ENCODE measurements at regions not wholly inside any gene's neighbourhood (a gene's known extent, or its start where the extent isn't known, plus 50 kb on each side); places are given as distances from the start of the nearest gene placed in this dataset.

GRCh38 chr7:79820387-79820786 lies 314.2 kb upstream of the GNAI1 start:
- H3K9me3 ChIP-seq (ENCODE audit: control insufficient read depth in 2 of 2, insufficient read depth in 1 of 2, low read depth in 1 of 2, low read length in 1 of 2): no peaks in the 10 kb centered on the region
- H3K4me1 ChIP-seq (ENCODE audit: control insufficient read depth in 2 of 2, insufficient read depth in 2 of 2, low read length in 1 of 2): no peaks in the 10 kb centered on the region
- no peak overlapping the region for H3K27ac ChIP-seq (ENCODE audit: low read depth in 2 of 2, low read length in 1 of 2)
- no peaks in the 10 kb centered on the region for H3K36me3 ChIP-seq (ENCODE audit: control insufficient read depth in 2 of 2, insufficient read depth in 2 of 2, low read length in 1 of 2)
- no peaks in the 10 kb centered on the region for H3K27me3 ChIP-seq (ENCODE audit: control insufficient read depth in 1 of 2, insufficient read depth in 2 of 2, low read length in 2 of 2)
- WGBS, 2 donors: 17 to 22% methylated on average over 6 of the region's 6 CpGs
- no peak overlapping the region for H3K4me3 ChIP-seq (ENCODE audit: low read depth in 1 of 2, low read length in 2 of 2)

- 60 to 73% methylated on average over 2 of the region's 2 CpGs for WGBS, 2 donors
- no peaks in the 10 kb centered on the region for H3K4me1 ChIP-seq (ENCODE audit: control insufficient read depth in 2 of 2, insufficient read depth in 2 of 2, low read length in 1 of 2)
Observed at GRCh38 chr7:79810916-79811315, 323.7 kb upstream of the GNAI1 start.

GRCh38 chr7:79806161-79806734 lies 328.4 kb upstream of the GNAI1 start:
- no peaks in the 10 kb centered on the region for H3K27me3 ChIP-seq (ENCODE audit: control insufficient read depth in 1 of 2, insufficient read depth in 2 of 2, low read length in 2 of 2)
- no peaks in the 10 kb centered on the region for H3K36me3 ChIP-seq (ENCODE audit: control insufficient read depth in 2 of 2, insufficient read depth in 2 of 2, low read length in 1 of 2)
- 36 to 38% methylated on average over 6 of the region's 6 CpGs for WGBS, 2 donors
- H3K9me3 ChIP-seq (ENCODE audit: control insufficient read depth in 2 of 2, insufficient read depth in 1 of 2, low read depth in 1 of 2, low read length in 1 of 2): no peaks in the 10 kb centered on the region
- H3K4me1 ChIP-seq (ENCODE audit: control insufficient read depth in 2 of 2, insufficient read depth in 2 of 2, low read length in 1 of 2): no peaks in the 10 kb centered on the region
- H3K27ac ChIP-seq (ENCODE audit: low read depth in 2 of 2, low read length in 1 of 2): no peak overlapping the region
- H3K4me3 ChIP-seq (ENCODE audit: low read depth in 1 of 2, low read length in 2 of 2): no peak overlapping the region

More at GRCh38 chr7:79810916-79811315, 323.7 kb upstream of the GNAI1 start:
- no peak overlapping the region for H3K4me3 ChIP-seq (ENCODE audit: low read depth in 1 of 2, low read length in 2 of 2)
- no peaks in the 10 kb centered on the region for H3K27me3 ChIP-seq (ENCODE audit: control insufficient read depth in 1 of 2, insufficient read depth in 2 of 2, low read length in 2 of 2)
- no peaks in the 10 kb centered on the region for H3K36me3 ChIP-seq (ENCODE audit: control insufficient read depth in 2 of 2, insufficient read depth in 2 of 2, low read length in 1 of 2)
- no peak overlapping the region for H3K27ac ChIP-seq (ENCODE audit: low read depth in 2 of 2, low read length in 1 of 2)
- no peaks in the 10 kb centered on the region for H3K9me3 ChIP-seq (ENCODE audit: control insufficient read depth in 2 of 2, insufficient read depth in 1 of 2, low read depth in 1 of 2, low read length in 1 of 2)

GRCh38 chr7:79790656-79791262 lies 337.3 kb upstream of the MAGI2 start:
- Histone ChIP-seq H3K4me3 (ENCODE audit: low read depth in 1 of 2, low read length in 2 of 2) (no peak overlapping the region), H3K9me3 (ENCODE audit: control insufficient read depth in 2 of 2, insufficient read depth in 1 of 2, low read depth in 1 of 2, low read length in 1 of 2) (no peaks in the 10 kb centered on the region), H3K36me3 (ENCODE audit: control insufficient read depth in 2 of 2, insufficient read depth in 2 of 2, low read length in 1 of 2) (no peaks in the 10 kb centered on the region), H3K27ac (ENCODE audit: low read depth in 2 of 2, low read length in 1 of 2) (no peak overlapping the region), H3K4me1 (ENCODE audit: control insufficient read depth in 2 of 2, insufficient read depth in 2 of 2, low read length in 1 of 2) (no peaks in the 10 kb centered on the region), H3K27me3 (ENCODE audit: control insufficient read depth in 1 of 2, insufficient read depth in 2 of 2, low read length in 2 of 2) (no peaks in the 10 kb centered on the region)
- WGBS, 2 donors: 32 to 38% methylated on average over 6 of the region's 6 CpGs

GRCh38 chr7:79789584-79790345 lies 336.3 kb upstream of the MAGI2 start:
- H3K36me3 ChIP-seq (ENCODE audit: control insufficient read depth in 2 of 2, insufficient read depth in 2 of 2, low read length in 1 of 2): no peaks in the 10 kb centered on the region
- H3K27ac ChIP-seq (ENCODE audit: low read depth in 2 of 2, low read length in 1 of 2): no peak overlapping the region
- H3K4me1 ChIP-seq (ENCODE audit: control insufficient read depth in 2 of 2, insufficient read depth in 2 of 2, low read length in 1 of 2): no peaks in the 10 kb centered on the region
- no peak overlapping the region for H3K4me3 ChIP-seq (ENCODE audit: low read depth in 1 of 2, low read length in 2 of 2)
- no peaks in the 10 kb centered on the region for H3K27me3 ChIP-seq (ENCODE audit: control insufficient read depth in 1 of 2, insufficient read depth in 2 of 2, low read length in 2 of 2)
- no peaks in the 10 kb centered on the region for H3K9me3 ChIP-seq (ENCODE audit: control insufficient read depth in 2 of 2, insufficient read depth in 1 of 2, low read depth in 1 of 2, low read length in 1 of 2)
- WGBS, 2 donors: 9 to 19% methylated on average over 2 of the region's 2 CpGs

- no peaks in the 10 kb centered on the region for H3K9me3 ChIP-seq (ENCODE audit: control insufficient read depth in 2 of 2, insufficient read depth in 1 of 2, low read depth in 1 of 2, low read length in 1 of 2)
- 62 to 67% methylated on average over 3 of the region's 3 CpGs for WGBS, 2 donors
- no peaks in the 10 kb centered on the region for H3K27me3 ChIP-seq (ENCODE audit: control insufficient read depth in 1 of 2, insufficient read depth in 2 of 2, low read length in 2 of 2)
- H3K36me3 ChIP-seq (ENCODE audit: control insufficient read depth in 2 of 2, insufficient read depth in 2 of 2, low read length in 1 of 2): no peaks in the 10 kb centered on the region
- no peak overlapping the region for H3K27ac ChIP-seq (ENCODE audit: low read depth in 2 of 2, low read length in 1 of 2)
- H3K4me3 ChIP-seq (ENCODE audit: low read depth in 1 of 2, low read length in 2 of 2): no peak overlapping the region
- no peaks in the 10 kb centered on the region for H3K4me1 ChIP-seq (ENCODE audit: control insufficient read depth in 2 of 2, insufficient read depth in 2 of 2, low read length in 1 of 2)
Observed at GRCh38 chr7:79787623-79788022, 334.2 kb upstream of the MAGI2 start.

- Histone ChIP-seq H3K4me1 (ENCODE audit: control insufficient read depth in 2 of 2, insufficient read depth in 2 of 2, low read length in 1 of 2) (no peaks in the 10 kb centered on the region), H3K27me3 (ENCODE audit: control insufficient read depth in 1 of 2, insufficient read depth in 2 of 2, low read length in 2 of 2) (no peaks in the 10 kb centered on the region), H3K9me3 (ENCODE audit: control insufficient read depth in 2 of 2, insufficient read depth in 1 of 2, low read depth in 1 of 2, low read length in 1 of 2) (no peaks in the 10 kb centered on the region), H3K27ac (ENCODE audit: low read depth in 2 of 2, low read length in 1 of 2) (no peak overlapping the region), H3K4me3 (ENCODE audit: low read depth in 1 of 2, low read length in 2 of 2) (no peak overlapping the region), H3K36me3 (ENCODE audit: control insufficient read depth in 2 of 2, insufficient read depth in 2 of 2, low read length in 1 of 2) (no peaks in the 10 kb centered on the region)
- 60 to 62% methylated on average over 2 of the region's 2 CpGs for WGBS, 2 donors
Observed at GRCh38 chr7:79787096-79787495, 333.6 kb upstream of the MAGI2 start.

- Histone ChIP-seq H3K27me3 (ENCODE audit: control insufficient read depth in 1 of 2, insufficient read depth in 2 of 2, low read length in 2 of 2) (no peaks in the 10 kb centered on the region), H3K4me1 (ENCODE audit: control insufficient read depth in 2 of 2, insufficient read depth in 2 of 2, low read length in 1 of 2) (no peaks in the 10 kb centered on the region), H3K27ac (ENCODE audit: low read depth in 2 of 2, low read length in 1 of 2) (no peak overlapping the region), H3K36me3 (ENCODE audit: control insufficient read depth in 2 of 2, insufficient read depth in 2 of 2, low read length in 1 of 2) (no peaks in the 10 kb centered on the region), H3K9me3 (ENCODE audit: control insufficient read depth in 2 of 2, insufficient read depth in 1 of 2, low read depth in 1 of 2, low read length in 1 of 2) (no peaks in the 10 kb centered on the region), H3K4me3 (ENCODE audit: low read depth in 1 of 2, low read length in 2 of 2) (no peak overlapping the region)
- WGBS, 2 donors: 58 to 63% methylated on average over 5 of the region's 5 CpGs
Observed at GRCh38 chr7:79786187-79786586, 332.7 kb upstream of the MAGI2 start.

- Histone ChIP-seq H3K27me3 (ENCODE audit: control insufficient read depth in 1 of 2, insufficient read depth in 2 of 2, low read length in 2 of 2) (no peaks in the 10 kb centered on the region), H3K4me3 (ENCODE audit: low read depth in 1 of 2, low read length in 2 of 2) (no peak overlapping the region), H3K9me3 (ENCODE audit: control insufficient read depth in 2 of 2, insufficient read depth in 1 of 2, low read depth in 1 of 2, low read length in 1 of 2) (no peaks in the 10 kb centered on the region), H3K36me3 (ENCODE audit: control insufficient read depth in 2 of 2, insufficient read depth in 2 of 2, low read length in 1 of 2) (no peaks in the 10 kb centered on the region), H3K4me1 (ENCODE audit: control insufficient read depth in 2 of 2, insufficient read depth in 2 of 2, low read length in 1 of 2) (no peaks in the 10 kb centered on the region), H3K27ac (ENCODE audit: low read depth in 2 of 2, low read length in 1 of 2) (no peak overlapping the region)
- 70 to 79% methylated on average over 3 of the region's 3 CpGs for WGBS, 2 donors
Observed at GRCh38 chr7:79785556-79785955, 332.1 kb upstream of the MAGI2 start.

GRCh38 chr7:79782906-79783305 lies 329.4 kb upstream of the MAGI2 start:
- Histone ChIP-seq H3K27ac (ENCODE audit: low read depth in 2 of 2, low read length in 1 of 2) (no peak overlapping the region), H3K4me1 (ENCODE audit: control insufficient read depth in 2 of 2, insufficient read depth in 2 of 2, low read length in 1 of 2) (no peaks in the 10 kb centered on the region), H3K27me3 (ENCODE audit: control insufficient read depth in 1 of 2, insufficient read depth in 2 of 2, low read length in 2 of 2) (no peaks in the 10 kb centered on the region), H3K9me3 (ENCODE audit: control insufficient read depth in 2 of 2, insufficient read depth in 1 of 2, low read depth in 1 of 2, low read length in 1 of 2) (no peaks in the 10 kb centered on the region), H3K4me3 (ENCODE audit: low read depth in 1 of 2, low read length in 2 of 2) (no peak overlapping the region), H3K36me3 (ENCODE audit: control insufficient read depth in 2 of 2, insufficient read depth in 2 of 2, low read length in 1 of 2) (no peaks in the 10 kb centered on the region)
